HG03575 (cell line): ENCODE measurements at regions not wholly inside any gene's neighbourhood (a gene's known extent, or its start where the extent isn't known, plus 50 kb on each side); places are given as distances from the start of the nearest gene placed in this dataset.
"Not testable (repeated sequence)": the region's sequence is repeated elsewhere in the genome, so short reads cannot be mapped to it uniquely, and the experiment has no call there.

Experiments
- ATAC-seq: cut with Tn5 transposase; IDR thresholded peaks from one replicate; pipeline ENCODE4 v1.9.1; 2021; ENCODE audit not compliant: unreplicated experiment, insufficient number of reproducible peaks, low FRiP score; ENCODE audit errors: extremely low read depth

GRCh38 chr4:12041828-12042227 is 613.1 kb upstream of the HS3ST1 start:
- no peak for ATAC-seq

GRCh38 chr4:12036450-12036849 is 607.8 kb upstream of the HS3ST1 start:
- ATAC-seq = no peak

- ATAC-seq = no peak
Observed at GRCh38 chr4:12028258-12028657, 599.6 kb upstream of the HS3ST1 start.

- no peak for ATAC-seq
Observed at GRCh38 chr4:12022409-12022808, 593.7 kb upstream of the HS3ST1 start.

GRCh38 chr4:12016729-12017128 is 588.0 kb upstream of the HS3ST1 start:
- no peak for ATAC-seq

- ATAC-seq = no peak
Observed at GRCh38 chr4:12005471-12005870, 576.8 kb upstream of the HS3ST1 start.

GRCh38 chr4:11996581-11996980 is 567.9 kb upstream of the HS3ST1 start:
- ATAC-seq = not testable (repeated sequence)

DNA sequence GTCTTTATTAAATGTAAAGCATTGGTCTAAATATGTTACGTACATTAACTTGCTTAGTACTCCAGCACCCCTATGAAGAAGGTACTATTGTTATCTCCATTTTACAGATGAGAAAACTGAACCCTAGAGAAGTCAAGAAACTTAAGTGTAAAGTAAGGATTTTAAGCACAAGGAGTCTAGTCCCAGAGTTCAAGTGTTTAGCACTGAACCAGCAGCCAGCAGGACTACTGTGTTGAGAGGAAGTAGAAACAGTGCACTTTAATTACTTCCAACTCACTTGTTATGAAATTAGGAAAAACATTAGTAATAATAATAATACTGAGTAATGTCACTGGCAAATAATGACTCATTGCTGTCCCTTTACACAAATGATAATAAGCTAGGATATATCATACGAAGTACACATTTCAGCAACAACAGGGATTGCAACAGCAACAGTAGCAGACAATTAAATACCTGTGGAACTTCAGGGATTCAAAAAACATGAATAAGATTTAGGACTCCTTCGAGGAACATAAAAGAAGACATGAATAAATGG is 548.1 kb upstream of the HS3ST1 start:
- no peak for ATAC-seq

GRCh38 chr4:11973270-11973669 is 544.6 kb upstream of the HS3ST1 start:
- ATAC-seq = no peak

GRCh38 chr4:11970754-11971153 is 542.1 kb upstream of the HS3ST1 start:
- no peak for ATAC-seq

DNA sequence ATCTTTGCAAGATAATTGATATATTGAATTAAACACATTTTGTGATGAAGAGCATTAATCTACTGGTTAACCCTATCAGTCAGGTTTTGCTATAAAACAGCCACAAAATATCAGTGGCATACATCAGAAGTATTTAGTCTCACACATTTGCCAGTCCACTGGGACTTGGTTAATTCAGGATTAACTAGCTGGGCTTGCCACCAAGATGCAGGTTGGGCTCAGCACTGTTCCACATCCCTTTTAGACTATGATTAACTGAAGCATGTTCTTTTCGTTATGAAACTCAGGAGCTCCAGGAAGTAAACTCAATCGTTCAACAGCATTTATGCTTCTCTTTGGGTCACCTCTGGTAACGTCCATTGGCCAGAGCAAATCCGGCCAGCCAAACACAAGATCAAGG is 538.1 kb upstream of the HS3ST1 start:
- no peak for ATAC-seq

DNA sequence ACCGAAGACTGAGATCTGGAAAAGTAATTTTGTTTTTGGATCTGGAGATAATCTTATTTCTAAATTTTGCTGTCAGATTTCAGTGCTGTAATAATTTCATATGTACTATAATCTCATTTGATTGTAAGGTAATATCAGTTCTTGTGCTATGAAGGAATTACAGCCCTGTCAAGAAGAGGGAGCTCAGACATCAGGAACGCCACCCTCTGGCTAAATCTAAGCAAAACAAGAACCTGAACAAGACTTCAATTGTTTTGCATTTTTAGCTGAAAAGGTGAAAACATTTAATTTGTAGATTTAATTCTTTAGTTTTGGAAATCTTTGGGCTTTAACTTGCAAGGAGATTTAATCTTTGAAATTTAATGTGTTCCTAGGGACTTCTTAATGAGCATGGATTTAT is 525.4 kb upstream of the HS3ST1 start:
- no peak for ATAC-seq

GRCh38 chr4:11949355-11949754 is 520.7 kb upstream of the HS3ST1 start:
- ATAC-seq = no peak

- ATAC-seq = not testable (repeated sequence)
Observed at GRCh38 chr4:11947629-11948028, 518.9 kb upstream of the HS3ST1 start.

GRCh38 chr4:11937941-11938340 is 509.2 kb upstream of the HS3ST1 start:
- ATAC-seq = no peak

DNA sequence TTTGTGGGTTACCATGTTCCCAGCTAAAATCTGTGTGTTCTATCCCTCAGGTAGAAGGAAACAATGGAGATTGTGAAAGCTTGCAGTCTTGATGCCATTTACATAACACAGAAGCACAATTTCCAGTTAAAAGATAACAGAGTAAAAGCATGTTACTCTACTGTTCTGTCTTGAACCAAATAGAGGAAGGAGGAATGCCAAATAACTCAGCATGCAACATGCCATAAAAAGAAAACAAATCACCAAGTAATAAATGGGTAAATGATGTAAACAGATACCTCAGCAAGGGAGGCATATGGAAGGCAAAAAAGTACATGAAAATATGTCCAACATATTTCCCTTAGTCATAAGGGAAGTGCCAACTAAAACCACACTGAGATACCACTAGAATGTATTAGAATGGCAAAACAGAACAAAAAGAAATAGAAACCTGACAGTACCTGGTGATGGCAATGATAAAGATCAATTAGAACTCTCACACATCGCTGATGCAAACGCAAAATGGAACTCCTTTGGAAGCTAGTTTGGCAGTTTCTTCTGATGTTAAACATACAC is 502.6 kb upstream of the HS3ST1 start:
- ATAC-seq = no peak

- no peak for ATAC-seq
Observed at GRCh38 chr4:11929080-11929479, 500.4 kb upstream of the HS3ST1 start.

DNA sequence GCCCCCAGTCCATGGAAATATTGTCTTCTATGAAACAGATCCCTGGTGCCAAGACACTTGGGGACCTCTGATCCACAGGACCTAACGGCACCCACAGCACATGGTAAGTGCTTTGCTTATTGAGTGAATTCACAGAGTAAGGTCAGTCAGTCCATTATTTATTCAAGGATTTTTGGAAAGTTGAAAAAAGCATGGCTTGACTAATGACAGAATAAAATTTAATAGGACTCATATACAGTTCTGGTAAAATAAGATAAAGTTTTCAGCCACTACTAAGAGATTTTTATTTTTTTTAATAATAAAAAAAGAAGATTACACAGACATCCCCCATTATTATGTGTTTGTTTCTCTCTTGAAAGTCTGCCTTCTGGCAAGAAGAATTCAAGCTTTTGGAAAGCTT is 490.6 kb upstream of the HS3ST1 start:
- no peak for ATAC-seq

DNA sequence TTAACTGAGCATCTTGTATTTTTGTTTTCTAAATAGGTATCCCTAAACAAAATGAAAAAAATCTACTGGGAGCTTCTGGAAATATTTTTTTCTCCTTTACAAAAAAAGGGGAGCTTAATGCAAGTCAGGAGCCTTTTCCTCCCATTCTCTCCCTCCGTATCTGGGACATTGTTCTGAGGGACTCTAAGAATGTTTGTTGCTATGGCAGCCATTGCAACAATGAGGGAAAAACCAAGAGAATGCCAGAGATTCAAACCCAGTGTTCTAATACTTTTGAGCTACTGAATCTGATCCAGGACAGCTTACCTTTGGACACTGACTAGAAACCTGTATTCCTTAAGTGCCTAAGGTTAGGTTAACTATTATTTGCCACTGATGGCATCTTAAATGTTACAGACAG is 485.7 kb upstream of the HS3ST1 start:
- no peak for ATAC-seq

GRCh38 chr4:11912886-11913285 is 484.2 kb upstream of the HS3ST1 start:
- ATAC-seq = no peak

- no peak for ATAC-seq
Observed at GRCh38 chr4:11910812-11911211, 482.1 kb upstream of the HS3ST1 start.
